ENCODE measurements at regions not wholly inside any gene's neighbourhood (a gene's known extent, or its start where the extent isn't known, plus 50 kb on each side); places are given as distances from the start of the nearest gene placed in this dataset.
"Not testable (repeated sequence)": the region's sequence is repeated elsewhere in the genome, so short reads cannot be mapped to it uniquely, and the experiment has no call there.

DNA sequence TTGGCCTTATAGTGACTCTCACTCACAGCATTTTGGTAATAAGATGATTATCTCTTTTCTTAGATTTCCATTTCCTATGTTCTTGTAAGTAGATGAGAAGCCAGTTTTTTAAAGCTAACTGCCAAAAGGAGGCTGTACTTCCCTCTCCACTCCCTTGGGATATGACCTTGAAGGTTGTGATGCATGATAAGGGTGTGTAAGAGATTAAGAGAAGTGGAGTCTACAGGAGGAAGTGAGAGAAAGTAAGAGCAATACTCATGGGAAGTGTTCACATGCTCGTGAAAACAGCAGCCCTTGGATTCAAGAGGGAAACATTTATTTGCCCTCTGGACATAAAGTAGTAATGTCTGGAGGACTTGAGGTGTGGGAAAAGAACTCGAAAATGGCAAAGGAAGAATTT is 171.5 kb downstream of the EVA1A start:
- no peaks in the 10 kb centered on the region for H3K36me3 ChIP-seq (ENCODE audit: control insufficient read depth, insufficient read depth, low read length)
- DNase-seq = no peak
- 60% methylated on average over 1 of the region's 2 CpGs for WGBS (ENCODE audit: insufficient coverage, low lambda C conversion rate)

DNA sequence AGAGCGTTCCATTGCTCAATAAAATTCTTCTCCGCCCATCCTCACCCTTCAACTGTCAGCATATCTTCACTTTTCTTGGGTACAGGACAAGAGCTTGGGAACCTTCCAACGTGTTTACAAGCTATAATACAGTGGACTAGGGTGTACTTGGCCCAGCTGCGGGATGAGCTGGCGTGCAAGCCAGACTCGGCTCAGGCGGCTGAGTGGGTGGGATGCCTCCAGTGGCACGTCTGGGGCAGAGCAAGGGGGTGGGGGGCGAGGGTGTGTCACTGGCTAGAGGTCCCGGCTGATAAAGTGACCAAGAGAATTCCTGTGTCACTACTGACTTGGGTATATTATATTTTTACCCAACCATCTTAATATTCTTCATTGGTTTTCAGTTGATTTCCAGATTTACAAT is 179.7 kb downstream of the EVA1A start:
- no peak for DNase-seq
- WGBS (ENCODE audit: insufficient coverage, low lambda C conversion rate) = no CpG with 5 or more reads among the region's 10 CpGs
- H3K36me3 ChIP-seq (ENCODE audit: control insufficient read depth, insufficient read depth, low read length) = no peaks in the 10 kb centered on the region
- H3K9me3 ChIP-seq (ENCODE audit: control insufficient read depth, low read depth, low read length) = no peaks in the 10 kb centered on the region
- H3K27ac ChIP-seq (ENCODE audit: low read length) = no peak overlapping the region
- H3K4me1 ChIP-seq (ENCODE audit: control insufficient read depth, insufficient read depth, low read length) = no peaks in the 10 kb centered on the region
- H3K27me3 ChIP-seq (ENCODE audit: control insufficient read depth, insufficient read depth, low read length) = no peaks in the 10 kb centered on the region
- H3K4me3 ChIP-seq (ENCODE audit: low read length) = no peak overlapping the region

More for the DNA sequence above, 171.5 kb downstream of the EVA1A start:
- Histone ChIP-seq H3K4me3 (ENCODE audit: low read length) (no peak overlapping the region), H3K9me3 (ENCODE audit: control insufficient read depth, low read depth, low read length) (no peaks in the 10 kb centered on the region), H3K27me3 (ENCODE audit: control insufficient read depth, insufficient read depth, low read length) (no peaks in the 10 kb centered on the region), H3K4me1 (ENCODE audit: control insufficient read depth, insufficient read depth, low read length) (no peaks in the 10 kb centered on the region), H3K27ac (ENCODE audit: low read length) (no peak overlapping the region)

DNA sequence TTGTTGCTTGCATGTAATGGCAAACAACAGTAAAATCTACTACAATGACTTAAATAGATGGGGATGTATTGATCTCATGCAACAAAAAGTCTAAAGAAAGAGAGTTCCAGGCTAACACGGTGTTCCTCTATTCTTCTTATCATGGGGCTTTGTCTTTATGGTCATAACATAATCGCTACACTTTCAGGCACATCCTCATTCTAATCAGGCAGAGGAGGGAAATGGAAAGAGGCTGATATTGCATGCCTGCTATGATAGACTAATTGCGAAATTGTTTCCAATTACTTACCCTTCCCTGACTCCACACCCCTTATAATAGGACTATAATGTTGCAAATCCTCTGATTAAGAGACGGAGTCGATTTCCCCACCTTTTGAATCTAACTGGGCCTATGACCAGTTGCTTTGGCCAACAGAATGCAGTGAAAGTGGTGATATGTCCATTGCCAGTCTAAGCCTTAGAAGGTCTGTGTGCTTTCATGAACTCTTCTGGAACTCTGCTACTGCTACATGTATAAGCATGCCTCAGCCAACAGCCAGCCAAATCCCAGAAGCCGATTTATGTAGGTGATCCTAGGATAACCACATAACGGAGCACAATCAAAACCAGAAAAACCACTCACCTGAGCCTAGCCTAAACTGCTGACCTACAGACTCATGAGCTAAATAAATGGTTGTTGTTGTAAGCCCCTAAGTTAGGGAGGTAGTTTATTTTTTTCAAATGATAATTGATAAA is 180.3 kb upstream of the TACR1 start:
- no peak overlapping the region for H3K4me3 ChIP-seq (ENCODE audit: low read length)
- no CpG with 5 or more reads among the region's 7 CpGs for WGBS (ENCODE audit: insufficient coverage, low lambda C conversion rate)
- no peak for DNase-seq
- H3K9me3 ChIP-seq (ENCODE audit: control insufficient read depth, low read depth, low read length) = no peaks in the 10 kb centered on the region
- H3K27me3 ChIP-seq (ENCODE audit: control insufficient read depth, insufficient read depth, low read length) = no peaks in the 10 kb centered on the region
- no peak overlapping the region for H3K27ac ChIP-seq (ENCODE audit: low read length)
- H3K36me3 ChIP-seq (ENCODE audit: control insufficient read depth, insufficient read depth, low read length) = no peaks in the 10 kb centered on the region
- no peaks in the 10 kb centered on the region for H3K4me1 ChIP-seq (ENCODE audit: control insufficient read depth, insufficient read depth, low read length)

DNA sequence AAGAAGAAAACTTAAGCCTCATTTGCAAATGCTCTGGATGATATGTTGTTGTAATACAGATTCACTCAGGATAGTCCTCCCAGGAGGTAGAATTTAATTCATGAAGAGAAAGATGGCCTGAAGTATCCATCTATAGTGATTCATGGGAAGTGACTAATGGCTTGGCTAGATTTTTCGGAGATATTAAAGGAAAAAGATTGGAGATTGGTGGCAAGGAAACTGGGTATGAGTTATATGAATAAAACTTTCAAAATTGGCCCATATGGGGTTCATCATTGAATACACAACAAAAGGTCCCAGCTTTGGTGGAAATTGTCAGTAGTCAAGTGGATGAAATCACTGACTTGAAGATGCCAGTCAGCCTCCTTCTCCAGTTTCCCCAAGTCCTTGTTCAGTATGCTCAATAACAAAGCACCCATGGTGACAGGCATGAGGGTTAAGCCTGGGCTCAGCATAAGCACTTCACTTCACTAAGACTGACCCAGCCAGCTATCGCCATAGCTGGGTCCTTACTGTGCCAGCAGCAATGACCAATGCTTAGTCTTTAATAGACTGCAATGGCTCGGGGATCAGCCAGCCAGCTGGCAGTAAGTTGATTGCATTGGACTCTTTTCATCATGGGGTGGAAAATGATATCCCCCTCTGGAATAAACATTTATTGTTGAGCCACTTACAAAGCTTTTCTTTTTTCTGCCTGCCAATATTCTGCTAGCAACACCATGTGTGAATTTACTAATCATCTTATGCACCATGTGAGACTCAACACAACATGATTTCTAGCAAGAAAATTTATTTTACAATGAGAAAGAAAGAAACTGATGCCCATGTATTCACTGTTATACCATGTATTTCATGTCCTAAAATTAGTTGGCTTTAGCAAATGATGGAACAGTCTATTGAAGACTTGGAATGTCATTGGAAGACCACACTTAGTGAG is 176.6 kb upstream of the TACR1 start:
- no peaks in the 10 kb centered on the region for H3K9me3 ChIP-seq (ENCODE audit: control insufficient read depth, low read depth, low read length)
- no peaks in the 10 kb centered on the region for H3K4me1 ChIP-seq (ENCODE audit: control insufficient read depth, insufficient read depth, low read length)
- H3K27ac ChIP-seq (ENCODE audit: low read length) = no peak overlapping the region
- H3K4me3 ChIP-seq (ENCODE audit: low read length) = no peak overlapping the region
- H3K36me3 ChIP-seq (ENCODE audit: control insufficient read depth, insufficient read depth, low read length) = no peaks in the 10 kb centered on the region
- no peak for DNase-seq
- WGBS (ENCODE audit: insufficient coverage, low lambda C conversion rate) = no CpG with 5 or more reads among the region's 3 CpGs
- H3K27me3 ChIP-seq (ENCODE audit: control insufficient read depth, insufficient read depth, low read length) = no peaks in the 10 kb centered on the region

DNA sequence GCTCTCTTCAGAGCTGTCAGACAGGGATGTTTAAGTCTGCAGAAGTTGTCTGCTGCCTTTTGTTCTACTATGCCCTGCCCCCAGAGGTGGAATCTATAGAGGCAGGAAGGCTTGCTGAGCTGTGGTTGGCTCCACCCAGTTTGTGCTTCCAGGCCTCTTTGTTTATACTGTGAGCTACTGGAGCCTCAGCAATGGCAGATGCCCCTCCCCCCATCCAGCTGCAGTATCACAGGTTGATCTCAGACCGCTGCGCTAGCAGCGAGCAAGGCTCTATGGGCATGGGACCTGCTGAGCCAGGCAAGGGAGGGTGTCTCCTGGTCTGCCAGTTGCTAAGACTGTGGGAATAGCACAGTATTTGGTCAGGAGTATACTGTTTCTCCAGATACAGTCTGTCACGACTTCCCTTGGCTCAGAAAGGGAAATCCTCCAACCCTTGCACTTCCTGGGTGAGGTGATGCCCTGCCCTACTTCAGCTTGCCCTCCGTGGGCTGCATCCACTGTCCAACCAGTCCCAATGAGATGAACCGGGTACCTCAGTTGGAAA is 175.2 kb upstream of the TACR1 start:
- WGBS (ENCODE audit: insufficient coverage, low lambda C conversion rate) = 67% methylated on average over 1 of the region's 6 CpGs
- H3K4me1 ChIP-seq (ENCODE audit: control insufficient read depth, insufficient read depth, low read length); H3K27ac ChIP-seq (ENCODE audit: low read length); DNase-seq; H3K27me3 ChIP-seq (ENCODE audit: control insufficient read depth, insufficient read depth, low read length); H3K4me3 ChIP-seq (ENCODE audit: low read length); H3K9me3 ChIP-seq (ENCODE audit: control insufficient read depth, low read depth, low read length); H3K36me3 ChIP-seq (ENCODE audit: control insufficient read depth, insufficient read depth, low read length): not testable (repeated sequence)

DNA sequence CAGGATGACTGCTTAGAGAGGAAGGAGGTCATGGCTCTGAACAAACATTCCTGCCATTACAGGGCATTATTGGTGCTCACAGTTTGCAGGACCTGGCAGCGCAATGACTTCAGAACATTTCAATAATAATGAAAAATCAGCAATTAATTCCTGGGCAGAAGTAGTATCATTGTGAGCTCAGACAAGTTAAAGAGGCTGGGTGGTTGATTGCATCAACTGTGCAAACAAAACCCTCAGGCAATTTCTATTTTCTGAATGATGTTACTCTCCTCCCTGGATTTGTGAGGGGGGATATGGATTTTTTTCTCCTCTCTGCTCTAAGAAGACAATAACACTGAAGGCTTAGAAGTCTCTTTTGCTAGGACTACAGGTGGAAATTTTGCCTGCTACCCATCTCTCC is 168.1 kb upstream of the TACR1 start:
- no peak for DNase-seq
- H3K9me3 ChIP-seq (ENCODE audit: control insufficient read depth, low read depth, low read length) = no peaks in the 10 kb centered on the region
- no peak overlapping the region for H3K27ac ChIP-seq (ENCODE audit: low read length)
- no peaks in the 10 kb centered on the region for H3K27me3 ChIP-seq (ENCODE audit: control insufficient read depth, insufficient read depth, low read length)
- no peaks in the 10 kb centered on the region for H3K36me3 ChIP-seq (ENCODE audit: control insufficient read depth, insufficient read depth, low read length)
- no peaks in the 10 kb centered on the region for H3K4me1 ChIP-seq (ENCODE audit: control insufficient read depth, insufficient read depth, low read length)
- WGBS (ENCODE audit: insufficient coverage, low lambda C conversion rate) = no CpG with 5 or more reads among the region's 1 CpG
- H3K4me3 ChIP-seq (ENCODE audit: low read length) = no peak overlapping the region

DNA sequence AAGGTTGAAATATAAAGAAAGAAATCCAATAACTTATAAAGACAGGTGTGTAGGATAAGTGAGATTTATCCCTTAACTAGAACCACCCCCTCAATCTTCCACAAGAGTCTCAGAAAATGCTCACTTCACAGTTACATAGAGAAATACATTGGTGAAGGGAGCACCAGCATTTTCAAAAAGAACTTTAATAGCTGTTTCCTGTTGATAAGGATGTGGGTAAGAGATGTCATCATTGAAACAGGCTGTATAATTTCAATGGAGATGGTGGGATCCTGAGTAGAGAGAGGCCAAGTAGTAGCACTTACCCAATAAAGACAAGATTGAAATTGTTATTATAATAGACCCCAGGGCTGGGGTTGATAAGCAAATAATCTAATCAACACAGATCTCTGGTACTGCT is 162.2 kb upstream of the TACR1 start:
- Histone ChIP-seq H3K4me1 (ENCODE audit: control insufficient read depth, insufficient read depth, low read length) (no peaks in the 10 kb centered on the region), H3K4me3 (ENCODE audit: low read length) (no peak overlapping the region), H3K27me3 (ENCODE audit: control insufficient read depth, insufficient read depth, low read length) (no peaks in the 10 kb centered on the region), H3K27ac (ENCODE audit: low read length) (no peak overlapping the region), H3K36me3 (ENCODE audit: control insufficient read depth, insufficient read depth, low read length) (no peaks in the 10 kb centered on the region), H3K9me3 (ENCODE audit: control insufficient read depth, low read depth, low read length) (no peaks in the 10 kb centered on the region)
- no peak for DNase-seq

DNA sequence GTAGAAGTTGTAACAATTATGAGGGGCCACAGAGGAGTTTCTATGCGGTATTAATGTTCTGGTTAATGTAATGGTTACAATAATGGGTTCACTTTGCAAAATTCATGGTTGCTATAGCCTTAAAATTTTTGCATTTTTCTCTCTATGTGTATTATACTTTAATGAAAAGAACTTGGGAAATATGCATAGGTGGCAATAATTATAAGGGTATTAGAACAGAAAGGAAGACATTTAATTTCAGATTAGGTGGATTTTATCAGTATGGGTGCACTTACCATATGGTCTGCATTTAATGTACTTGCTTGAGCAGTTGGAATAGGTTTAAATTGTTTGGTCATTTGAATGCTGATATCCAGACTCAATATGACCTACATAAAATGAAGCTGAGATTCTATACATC is 161.6 kb upstream of the TACR1 start:
- Histone ChIP-seq H3K36me3 (ENCODE audit: control insufficient read depth, insufficient read depth, low read length) (no peaks in the 10 kb centered on the region), H3K27ac (ENCODE audit: low read length) (no peak overlapping the region)

DNA sequence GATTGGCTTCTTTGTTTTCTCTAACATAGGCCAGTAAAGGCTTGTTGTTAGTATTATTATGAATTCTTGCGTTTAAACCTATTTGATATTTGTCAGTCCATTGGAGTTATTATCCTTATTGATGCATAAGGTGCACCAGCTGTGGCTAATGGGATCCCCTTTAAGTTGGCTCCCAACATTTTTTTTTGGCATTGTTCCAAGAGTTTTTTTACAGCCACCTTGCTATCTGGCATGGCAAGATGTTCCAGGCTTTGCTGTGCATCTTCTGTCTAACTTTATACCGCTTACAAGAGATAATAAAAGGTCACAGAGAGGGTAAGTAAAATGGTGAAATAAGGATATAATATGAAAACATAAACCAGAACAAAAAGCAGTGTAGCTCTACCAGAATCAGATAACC is 157.5 kb upstream of the TACR1 start:
- Histone ChIP-seq H3K27me3 (ENCODE audit: control insufficient read depth, insufficient read depth, low read length) (no peaks in the 10 kb centered on the region), H3K4me1 (ENCODE audit: control insufficient read depth, insufficient read depth, low read length) (no peaks in the 10 kb centered on the region), H3K9me3 (ENCODE audit: control insufficient read depth, low read depth, low read length) (no peaks in the 10 kb centered on the region), H3K27ac (ENCODE audit: low read length) (no peak overlapping the region), H3K36me3 (ENCODE audit: control insufficient read depth, insufficient read depth, low read length) (no peaks in the 10 kb centered on the region), H3K4me3 (ENCODE audit: low read length) (no peak overlapping the region)
- 100% methylated on average over 1 of the region's 2 CpGs for WGBS (ENCODE audit: insufficient coverage, low lambda C conversion rate)
- DNase-seq = no peak

More for the DNA sequence above, 161.6 kb upstream of the TACR1 start:
- no peak overlapping the region for H3K4me3 ChIP-seq (ENCODE audit: low read length)
- DNase-seq = no peak
- H3K9me3 ChIP-seq (ENCODE audit: control insufficient read depth, low read depth, low read length) = no peaks in the 10 kb centered on the region
- 91% methylated on average over 1 of the region's 1 CpG for WGBS (ENCODE audit: insufficient coverage, low lambda C conversion rate)
- H3K27me3 ChIP-seq (ENCODE audit: control insufficient read depth, insufficient read depth, low read length) = no peaks in the 10 kb centered on the region
- no peaks in the 10 kb centered on the region for H3K4me1 ChIP-seq (ENCODE audit: control insufficient read depth, insufficient read depth, low read length)

DNA sequence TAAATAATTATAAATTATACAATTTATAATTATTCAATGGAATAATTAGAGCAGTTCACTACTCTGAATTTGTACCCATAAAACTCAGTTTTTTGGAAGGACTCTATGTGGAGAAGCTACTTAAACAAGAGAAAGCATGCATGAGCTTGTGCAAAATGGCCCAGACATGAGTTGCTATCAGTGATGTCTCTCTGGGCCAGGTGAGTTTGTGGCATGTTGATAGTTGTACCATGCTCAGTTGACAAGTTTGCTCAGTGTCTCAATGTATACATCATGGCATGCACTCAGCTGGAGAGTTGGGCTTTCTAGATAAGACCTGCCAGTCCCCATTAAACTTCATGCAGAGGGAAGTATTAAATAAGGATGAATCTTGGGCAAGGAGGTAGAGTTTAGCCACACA is 153.8 kb upstream of the TACR1 start:
- Histone ChIP-seq H3K4me1 (ENCODE audit: control insufficient read depth, insufficient read depth, low read length) (no peaks in the 10 kb centered on the region), H3K4me3 (ENCODE audit: low read length) (no peak overlapping the region), H3K27me3 (ENCODE audit: control insufficient read depth, insufficient read depth, low read length) (no peaks in the 10 kb centered on the region), H3K9me3 (ENCODE audit: control insufficient read depth, low read depth, low read length) (no peaks in the 10 kb centered on the region), H3K27ac (ENCODE audit: low read length) (no peak overlapping the region), H3K36me3 (ENCODE audit: control insufficient read depth, insufficient read depth, low read length) (no peaks in the 10 kb centered on the region)
- DNase-seq = no peak
